SK-N-SH (cell line): ENCODE measurements at regions not wholly inside any gene's neighbourhood (a gene's known extent, or its start where the extent isn't known, plus 50 kb on each side); places are given as distances from the start of the nearest gene placed in this dataset.

Experiments used
- CTCF ChIA-PET: fragments of 300-600, 350-600 bp; formaldehyde crosslinking; extraction: SDS; loops from one replicate; lab custom pipeline; 2021; lab: Yijun Ruan, JAX
- POLR2A ChIA-PET: fragments of 350-600 bp; sonication (Branson Sonifier 250); formaldehyde crosslinking; extraction: SDS; loops from one replicate; lab custom pipeline; 2020; ENCODE audit warnings: antibody characterized with exemption, inconsistent platforms; lab: Yijun Ruan, JAX
- DNase-seq: peaks from one replicate; pipeline ENCODE4 v3.0.0; 2012
- H2AFZ ChIP-seq: fragments of 200-600 bp; sonication (generic); 2 replicates; pipeline ENCODE4 v1.8.1; 2016; ENCODE audit warnings: antibody characterized with exemption, mild to moderate bottlenecking, low read depth
- H3F3A ChIP-seq: fragments of 200-600 bp; sonication (generic); replicated peaks from 2 replicates; pipeline ENCODE3; 2016; ENCODE audit warnings: antibody characterized with exemption, mild to moderate bottlenecking; ENCODE audit not compliant: insufficient read depth
- H3K27ac ChIP-seq, 2 experiments: fragments of 200-500 bp in 1 of 2; fragments of 200-600 bp in 1 of 2; sonication (Bioruptor generic) in 1 of 2; sonication (generic), shearing (Covaris generic) in 1 of 2; 2 replicates each; pipeline versions ENCODE4 v1.5.1 to v1.6.1; 2014 to 2016; ENCODE audit warnings: low read depth in 2 of 2, inconsistent platforms in 1 of 2, low read length in 1 of 2, mild to moderate bottlenecking in 1 of 2, mixed read lengths in 1 of 2
- H3K27me3 ChIP-seq: fragments of 200-600 bp; sonication (generic), shearing (Covaris generic); 2 replicates; pipeline ENCODE4 v1.6.1; 2016; ENCODE audit warnings: mixed run types; ENCODE audit not compliant: insufficient read depth
- H3K36me3 ChIP-seq, 2 experiments: fragments of 200-500 bp in 1 of 2; fragments of 200-600 bp in 1 of 2; sonication (Bioruptor generic) in 1 of 2; sonication (generic) in 1 of 2; replicated peaks in 1 of 2; 2 replicates each; pipeline versions ENCODE3 to v1.5.1; 2014 to 2016; ENCODE audit warnings: low read length in 1 of 2, mild to moderate bottlenecking in 1 of 2; ENCODE audit not compliant: insufficient read depth in 2 of 2, control insufficient read depth in 1 of 2
- H3K4me1 ChIP-seq, 2 experiments: fragments of 200-500 bp in 1 of 2; fragments of 200-600 bp in 1 of 2; sonication (Bioruptor generic) in 1 of 2; sonication (generic), shearing (Covaris generic) in 1 of 2; 2 replicates each; pipeline versions ENCODE4 v1.5.1 to v1.6.1; 2014 to 2016; ENCODE audit warnings: low read depth in 1 of 2, low read length in 1 of 2, mixed run types in 1 of 2; ENCODE audit not compliant: insufficient read depth in 2 of 2, control insufficient read depth in 1 of 2
- H3K4me2 ChIP-seq: fragments of 200-600 bp; sonication (generic), shearing (Covaris generic); 2 replicates; pipeline ENCODE4 v1.6.1; 2017; ENCODE audit warnings: mixed run types
- H3K4me3 ChIP-seq, 2 experiments: fragments of 200-500 bp in 1 of 2; fragments of 200-600 bp in 1 of 2; sonication (Bioruptor generic) in 1 of 2; sonication (generic), shearing (Covaris generic) in 1 of 2; 2 replicates each; pipeline versions ENCODE4 v1.5.1 to v1.8.1; 2014 to 2016; ENCODE audit warnings: low read depth in 2 of 2, inconsistent platforms in 1 of 2, low read length in 1 of 2, mild to moderate bottlenecking in 1 of 2, mixed read lengths in 1 of 2, moderate library complexity in 1 of 2
- H3K79me2 ChIP-seq: fragments of 200-600 bp; sonication (generic); 2 replicates; pipeline ENCODE4 v1.8.1; 2017; ENCODE audit warnings: mild to moderate bottlenecking; ENCODE audit not compliant: insufficient read depth
- H3K9ac ChIP-seq: fragments of 200-600 bp; sonication (generic); 2 replicates; pipeline ENCODE4 v1.6.1; 2017; ENCODE audit warnings: mixed run types
- H3K9me2 ChIP-seq: fragments of 200-600 bp; sonication (generic); 2 replicates; pipeline ENCODE4 v1.6.1; 2017; ENCODE audit warnings: mixed run types
- H3K9me3 ChIP-seq: fragments of 200-600 bp; sonication (generic); 2 replicates; pipeline ENCODE4 v1.6.1; 2017; ENCODE audit warnings: mixed run types, mild to moderate bottlenecking, moderate library complexity
- H4K20me1 ChIP-seq: fragments of 200-600 bp; sonication (generic); 2 replicates; pipeline ENCODE4 v1.6.1; 2017; ENCODE audit warnings: mild to moderate bottlenecking, mixed run types; ENCODE audit not compliant: insufficient read depth
- ELF1 ChIP-seq: IDR thresholded peaks from 2 replicates; pipeline ENCODE4 v1.4.0; 2012
- FOSL2 ChIP-seq: IDR thresholded peaks from 2 replicates; pipeline ENCODE4 v1.4.0; 2012; ENCODE audit warnings: low read depth, mild to moderate bottlenecking, moderate library complexity, borderline replicate concordance
- FOXJ3 ChIP-seq: sonication (generic); formaldehyde crosslinking; IDR thresholded peaks from 2 replicates; pipeline ENCODE4 v1.5.1; 2020; ENCODE audit warnings: mild to moderate bottlenecking, missing genetic modification reagents
- FOXM1 ChIP-seq: IDR thresholded peaks from 2 replicates; pipeline ENCODE4 v1.4.0; 2012; ENCODE audit warnings: low read depth, mild to moderate bottlenecking
- GATA2 ChIP-seq: sonication (generic); formaldehyde crosslinking; IDR thresholded peaks from 2 replicates; pipeline ENCODE4 v1.5.0; 2020; ENCODE audit warnings: mild to moderate bottlenecking, missing genetic modification reagents
- IRF3 ChIP-seq: fragments of 150-350 bp; IDR thresholded peaks from 2 replicates; pipeline ENCODE4 v1.6.1; 2016; ENCODE audit warnings: mild to moderate bottlenecking, low read depth, low read length
- MAX ChIP-seq: IDR thresholded peaks from 2 replicates; pipeline ENCODE4 v1.4.0; 2012; ENCODE audit warnings: low read depth
- MEF2A ChIP-seq: IDR thresholded peaks from 2 replicates; pipeline ENCODE4 v1.4.0; 2012; ENCODE audit warnings: low read depth, borderline replicate concordance
- MXI1 ChIP-seq: IDR thresholded peaks from 2 replicates; pipeline ENCODE4 v1.6.1; 2012; ENCODE audit warnings: mild to moderate bottlenecking, low read depth, low read length, improper control_type of control experiment
- NFIC ChIP-seq: IDR thresholded peaks from 2 replicates; pipeline ENCODE4 v1.4.0; 2012; ENCODE audit warnings: borderline replicate concordance
- PBX3 ChIP-seq: IDR thresholded peaks from 2 replicates; pipeline ENCODE4; 2012
- POLR2AphosphoS5 ChIP-seq: IDR thresholded peaks from 2 replicates; pipeline ENCODE4 v1.6.1; 2012; ENCODE audit warnings: low read depth, low read length
- RAD21 ChIP-seq: IDR thresholded peaks from 2 replicates; pipeline ENCODE4 v1.6.1; 2012; ENCODE audit warnings: mild to moderate bottlenecking, low read length
- RFX5 ChIP-seq: IDR thresholded peaks from 2 replicates; pipeline ENCODE4 v1.6.1; 2012; ENCODE audit warnings: mild to moderate bottlenecking, improper control_type of control experiment, low read length
- SIN3A ChIP-seq: IDR thresholded peaks from 2 replicates; pipeline ENCODE4 v1.6.1; 2012; ENCODE audit warnings: low read depth, mild to moderate bottlenecking, low read length, moderate library complexity, borderline replicate concordance
- SMC3 ChIP-seq: IDR thresholded peaks from 2 replicates; pipeline ENCODE4 v1.6.1; 2012; ENCODE audit warnings: low read depth, low read length, improper control_type of control experiment
- TAF1 ChIP-seq: IDR thresholded peaks from 2 replicates; pipeline ENCODE4 v1.6.1; 2012; ENCODE audit warnings: low read depth, mild to moderate bottlenecking, low read length, moderate library complexity, borderline replicate concordance
- TEAD4 ChIP-seq: IDR thresholded peaks from 2 replicates; pipeline ENCODE4 v1.4.0; 2012; ENCODE audit warnings: mild to moderate bottlenecking, borderline replicate concordance; ENCODE audit not compliant: insufficient read depth
- USF2 ChIP-seq: fragments of 150-350 bp; IDR thresholded peaks from 2 replicates; pipeline ENCODE4 v1.6.1; 2017; ENCODE audit warnings: antibody characterized with exemption, low read length, low read depth, borderline replicate concordance
- YY1 ChIP-seq: IDR thresholded peaks from 2 replicates; pipeline ENCODE4 v1.4.0; 2012; ENCODE audit warnings: low read depth, mild to moderate bottlenecking
- ZBTB33 ChIP-seq: IDR thresholded peaks from 2 replicates; pipeline ENCODE4 v1.4.0; 2012; ENCODE audit warnings: low read depth, borderline replicate concordance
- WGBS: methylation state at CpG from one replicate; pipeline ENCODE4 v1.1.6; 2017; ENCODE audit warnings: low lambda C conversion rate; 5-methylcytosine and 5-hydroxymethylcytosine counted together

GRCh38 chr6:134657343-134657742, 292.6 kb downstream of the ALDH8A1 start:
- no peak for DNase-seq
- no peaks in the 10 kb centered on the region for H3F3A ChIP-seq
- no peak overlapping the region for H3K4me2 ChIP-seq
- H3K9ac ChIP-seq: no peak overlapping the region
- no peaks in the 10 kb centered on the region for H3K27me3 ChIP-seq
- H3K27ac ChIP-seq: no peak overlapping the region
- ChIA-PET POLR2A (no interaction called here), CTCF (interaction anchor here (0.9 to 2.1 kb wide), 3 partner anchors 13 to 165 kb away, joined by 3 to 7 read pairs (median 6); no protein-coding TSS in a partner anchor)
- no peaks in the 10 kb centered on the region for H3K4me1 ChIP-seq
- H3K4me3 ChIP-seq: no peak overlapping the region
- no peaks in the 10 kb centered on the region for H3K79me2 ChIP-seq
- WGBS: 92% methylated on average over 3 of the region's 3 CpGs
- no peaks in the 10 kb centered on the region for H4K20me1 ChIP-seq
- no peaks in the 10 kb centered on the region for H3K36me3 ChIP-seq
- no peaks in the 10 kb centered on the region for H3K9me2 ChIP-seq
- H2AFZ ChIP-seq: no peak overlapping the region
- TF ChIP-seq FOSL2 (no peak), PBX3 (no peak), FOXJ3 (CRISPR knock-in tag) (no peak), NFIC (no peak), MXI1 (no peak), USF2 (no peak), POLR2AphosphoS5 (no peak), SIN3A (no peak), IRF3 (no peak), FOXM1 (no peak), RFX5 (no peak), RAD21 (no peak)
- no peaks in the 10 kb centered on the region for H3K9me3 ChIP-seq

- Histone ChIP-seq H3K9me2 (no peaks in the 10 kb centered on the region), H3K9me3 (no peaks in the 10 kb centered on the region), H3F3A (no peaks in the 10 kb centered on the region), H3K4me1 (no peaks in the 10 kb centered on the region), H3K4me2 (no peak overlapping the region), H3K27ac (no peak overlapping the region), H3K79me2 (no peaks in the 10 kb centered on the region), H3K36me3 (no peaks in the 10 kb centered on the region), H3K4me3 (no peak overlapping the region), H3K9ac (no peak overlapping the region), H4K20me1 (no peaks in the 10 kb centered on the region), H3K27me3 (no peaks in the 10 kb centered on the region), H2AFZ (no peak overlapping the region)
- no peak for DNase-seq
- ChIA-PET CTCF (interaction anchor here (0.6 to 2.3 kb wide), 3 partner anchors 14 to 499 kb away, joined by 3 to 14 read pairs (median 4); no protein-coding TSS in a partner anchor), POLR2A (no interaction called here)
- TF ChIP-seq ZBTB33 (no peak), TAF1 (no peak), YY1 (no peak), MXI1 (no peak), TEAD4 (no peak), PBX3 (no peak), USF2 (no peak), MAX (no peak), SMC3 (no peak), RAD21 (no peak), NFIC (no peak), GATA2 (no peak), MEF2A (no peak), ELF1 (no peak), FOSL2 (no peak)
These were observed 295.1 kb downstream of the ALDH8A1 start for GRCh38 chr6:134654751-134655150.
